Stimulated activated naive CD4-positive, alpha-beta T cell treated with Interleukin-2 at 50 U/mL for 16 hours (primary cell): ENCODE measurements at regions not wholly inside any gene's neighbourhood (a gene's known extent, or its start where the extent isn't known, plus 50 kb on each side); places are given as distances from the start of the nearest gene placed in this dataset.
"Not testable (repeated sequence)": the region's sequence is repeated elsewhere in the genome, so short reads cannot be mapped to it uniquely, and the experiment has no call there.

ENCODE experiments used
- DNase-seq: peaks from one replicate; lab custom pipeline; 2025; lab: John Stamatoyannopoulos, UW

- no peak for DNase-seq
Measured at GRCh38 chr2:220347626-220348025, 720.2 kb downstream of the SLC4A3 start.

DNA sequence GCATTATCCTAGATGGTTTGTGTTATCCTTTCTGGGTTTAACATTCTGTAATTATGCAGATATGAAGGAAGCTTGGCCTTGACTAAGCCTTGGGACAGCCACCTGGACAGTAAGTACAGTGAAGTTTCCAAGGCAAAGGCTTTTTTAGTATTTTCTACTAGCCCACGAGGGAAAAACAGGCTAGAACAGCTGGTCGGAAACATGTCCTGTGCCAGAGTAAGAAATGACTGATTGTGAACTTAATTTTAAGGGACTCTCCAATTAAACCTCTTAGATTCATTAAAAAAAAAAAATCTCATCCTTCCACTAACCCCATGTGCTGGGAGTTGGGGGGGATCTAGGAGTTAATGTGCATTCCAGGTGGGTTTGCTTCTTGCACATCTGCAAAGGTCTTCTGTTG, 720.8 kb downstream of the SLC4A3 start:
- no peak for DNase-seq

GRCh38 chr2:220353897-220354296, 726.5 kb downstream of the SLC4A3 start:
- DNase-seq, result no peak

- DNase-seq, result no peak
Measured at GRCh38 chr2:220356076-220356475, 728.6 kb downstream of the SLC4A3 start.

GRCh38 chr2:220365023-220365422, 737.6 kb downstream of the SLC4A3 start:
- no peak for DNase-seq

- DNase-seq, result no peak
Measured at GRCh38 chr2:220366765-220367164, 739.3 kb downstream of the SLC4A3 start.

- DNase-seq, result no peak
Measured at GRCh38 chr2:220370764-220371163, 743.3 kb downstream of the SLC4A3 start.

- DNase-seq, result no peak
Measured at GRCh38 chr2:220371211-220371610, 743.8 kb downstream of the SLC4A3 start.

- no peak for DNase-seq
Measured at GRCh38 chr2:220373878-220374277, 746.4 kb downstream of the SLC4A3 start.

DNA sequence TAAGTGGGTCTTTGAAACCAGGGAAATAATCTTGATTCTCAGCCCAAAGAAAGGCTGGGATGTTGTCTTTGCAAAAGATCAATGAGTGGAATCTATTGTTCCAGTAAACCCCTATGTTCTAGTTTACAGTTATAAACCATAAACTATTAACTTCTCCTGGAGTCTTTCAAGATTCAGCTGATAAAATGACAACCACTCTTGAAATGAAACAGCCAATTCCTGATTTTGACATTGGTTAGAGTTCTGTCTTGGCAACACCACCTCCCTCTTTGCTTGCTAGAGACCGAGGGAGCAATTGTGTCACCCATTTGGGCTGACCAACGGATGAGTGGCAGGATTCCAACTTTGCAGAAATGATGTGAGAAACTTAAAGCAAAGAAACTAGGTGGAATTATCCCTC, 746.9 kb downstream of the SLC4A3 start:
- DNase-seq, result no peak

DNA sequence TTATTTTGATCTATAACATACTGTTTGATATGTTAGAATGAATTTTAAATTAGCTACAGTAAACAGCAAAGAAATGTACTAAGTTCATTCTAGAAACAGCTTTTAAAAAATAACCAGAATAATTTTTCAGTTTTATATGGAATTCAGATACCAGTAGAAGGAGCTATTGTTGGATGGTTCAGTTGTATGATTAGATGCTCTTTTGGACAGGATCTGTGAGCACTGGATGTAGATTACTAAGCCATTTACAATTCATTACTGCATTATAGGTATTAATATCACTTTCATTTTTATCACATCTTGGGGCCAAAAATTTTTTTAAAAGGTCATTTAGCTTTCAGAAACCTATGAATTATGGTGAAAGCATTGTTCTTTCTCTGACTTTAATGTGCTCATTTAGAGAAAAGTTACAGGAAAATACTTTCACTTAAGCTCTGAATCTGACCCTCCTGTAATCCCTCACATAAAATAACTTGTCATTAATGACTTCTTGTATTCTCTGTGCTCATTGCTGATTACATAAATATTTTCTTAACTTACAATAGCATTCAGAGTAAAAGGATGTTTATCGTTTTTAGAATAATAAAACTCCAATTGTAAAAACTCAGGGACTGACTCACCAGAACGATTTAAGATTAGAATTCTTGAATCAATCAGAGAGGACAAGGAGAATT, 750.2 kb downstream of the SLC4A3 start:
- DNase-seq, result no peak

GRCh38 chr2:220387758-220388157, 760.3 kb downstream of the SLC4A3 start:
- not testable (repeated sequence) for DNase-seq

- DNase-seq, result no peak
Measured at GRCh38 chr2:220393711-220394110, 766.3 kb downstream of the SLC4A3 start.

DNA sequence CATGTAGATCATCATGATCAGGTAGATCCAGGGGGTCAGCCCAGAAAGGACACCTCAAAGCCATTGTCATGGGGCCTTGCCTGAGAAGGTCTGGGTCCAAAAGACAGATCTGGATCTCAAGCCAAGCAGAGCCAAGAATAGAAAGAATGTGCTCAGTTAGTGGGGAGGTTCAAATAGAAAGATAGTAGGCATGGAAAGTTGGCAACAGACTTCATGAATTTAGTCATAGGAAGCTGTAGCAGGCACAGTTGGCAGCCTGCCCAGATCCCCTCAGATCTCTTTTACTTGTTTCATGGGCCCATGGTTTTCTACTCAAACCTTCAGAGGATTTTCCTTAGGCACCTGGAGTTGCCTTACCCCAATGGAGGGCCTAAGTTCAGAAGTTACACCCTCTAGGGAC, 767.0 kb downstream of the SLC4A3 start:
- no peak for DNase-seq

- DNase-seq, result no peak
Measured at GRCh38 chr2:220396287-220396686, 768.9 kb downstream of the SLC4A3 start.

- DNase-seq, result no peak
Measured at GRCh38 chr2:220410296-220410695, 782.9 kb downstream of the SLC4A3 start.

DNA sequence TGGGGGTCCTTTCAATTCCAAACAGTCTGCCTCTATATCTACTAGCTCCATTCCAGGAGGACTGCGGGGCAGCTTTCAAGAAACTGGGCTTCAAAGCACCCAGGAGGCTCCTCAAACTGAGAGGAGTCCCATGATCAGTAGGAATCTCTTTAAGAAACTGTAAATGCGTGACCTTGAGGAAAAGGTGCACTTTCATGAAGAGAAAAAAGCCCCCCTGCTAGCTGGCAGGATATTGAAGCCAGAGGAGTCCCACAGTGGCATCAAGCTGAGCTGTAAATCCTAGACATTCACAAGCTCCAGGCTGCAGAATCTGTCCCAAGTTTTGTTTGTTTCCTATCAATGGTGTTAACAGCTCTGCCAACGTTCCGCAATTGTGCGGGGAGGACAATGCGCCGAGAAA, 790.1 kb downstream of the SLC4A3 start:
- DNase-seq, result no peak

- DNase-seq, result no peak
Measured at GRCh38 chr2:220419647-220420046, 792.2 kb downstream of the SLC4A3 start.

DNA sequence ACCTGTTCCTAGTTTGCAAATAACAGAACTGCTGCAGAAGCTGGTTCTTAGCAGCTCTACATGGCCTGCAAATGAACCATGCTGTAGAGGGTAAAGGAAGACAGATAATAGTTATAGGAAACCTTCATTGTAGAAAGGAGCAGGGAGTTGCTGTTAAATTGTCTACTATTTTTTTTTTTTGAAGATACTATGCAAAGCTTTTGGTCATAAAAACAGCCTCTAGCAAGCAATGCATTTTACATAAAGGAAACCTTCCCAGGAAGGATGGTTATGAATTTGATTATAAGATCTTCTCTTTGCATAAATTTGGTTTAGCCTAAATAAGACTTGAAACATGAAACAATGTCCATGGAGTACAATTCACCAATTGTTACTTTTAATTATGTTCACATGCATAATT, 793.4 kb downstream of the SLC4A3 start:
- no peak for DNase-seq

DNA sequence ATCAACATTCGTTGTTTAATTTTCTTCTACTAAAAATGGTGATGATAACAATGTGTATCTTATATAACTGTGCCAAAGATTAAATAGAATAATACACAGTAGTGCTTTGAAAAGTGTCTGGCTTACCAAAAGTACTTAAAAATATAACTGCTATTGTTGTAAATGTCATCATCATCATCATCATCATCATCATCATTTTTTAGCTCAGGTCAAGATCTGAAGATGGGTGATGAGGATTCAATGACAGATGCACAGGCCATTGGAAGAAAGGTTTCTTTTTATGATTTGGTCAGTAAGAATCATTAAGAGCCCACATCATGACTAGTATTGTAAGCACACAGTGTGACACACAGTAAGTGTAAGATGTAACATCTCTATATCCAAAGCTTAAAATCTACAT, 795.2 kb downstream of the SLC4A3 start:
- DNase-seq, result no peak

- no peak for DNase-seq
Measured at GRCh38 chr2:220424561-220424960, 797.1 kb downstream of the SLC4A3 start.

DNA sequence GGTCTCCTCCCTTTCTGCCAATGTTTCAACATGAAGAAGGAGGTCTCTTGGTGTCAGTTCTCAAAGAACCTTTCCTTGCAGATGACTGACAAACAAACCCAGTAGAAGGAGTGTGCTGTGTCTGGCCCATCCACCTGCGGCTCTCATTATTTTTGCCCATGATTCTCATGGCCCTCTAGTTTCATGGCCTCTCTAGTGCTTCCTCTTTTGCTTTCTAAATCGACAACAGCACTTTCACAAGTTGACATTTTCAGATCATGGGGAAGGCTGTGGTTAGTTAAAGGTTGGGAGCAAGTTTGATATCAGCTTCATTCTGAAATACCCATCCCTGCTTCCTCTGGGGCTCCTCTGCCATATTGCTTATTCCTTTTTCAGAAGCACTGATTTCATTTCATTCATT, 805.2 kb downstream of the SLC4A3 start:
- no peak for DNase-seq

DNA sequence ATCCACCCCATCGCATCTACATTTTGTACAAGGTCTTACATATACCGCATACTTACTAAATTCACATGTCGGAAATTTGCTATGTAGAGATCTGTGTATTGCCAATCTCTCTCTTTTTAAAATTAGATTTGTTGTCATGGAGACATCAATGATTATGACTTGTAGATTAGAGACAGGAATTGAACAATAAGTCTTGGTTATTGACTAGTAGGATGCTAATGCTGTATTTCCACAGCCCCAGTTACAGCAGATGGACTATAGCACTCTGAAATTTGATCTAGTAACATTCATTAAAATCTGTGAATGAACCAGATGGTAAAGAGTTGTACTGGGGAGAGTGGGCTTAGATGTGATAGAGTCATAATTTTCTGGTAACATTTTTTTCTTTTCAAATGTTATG, 805.7 kb downstream of the SLC4A3 start:
- DNase-seq, result no peak

DNA sequence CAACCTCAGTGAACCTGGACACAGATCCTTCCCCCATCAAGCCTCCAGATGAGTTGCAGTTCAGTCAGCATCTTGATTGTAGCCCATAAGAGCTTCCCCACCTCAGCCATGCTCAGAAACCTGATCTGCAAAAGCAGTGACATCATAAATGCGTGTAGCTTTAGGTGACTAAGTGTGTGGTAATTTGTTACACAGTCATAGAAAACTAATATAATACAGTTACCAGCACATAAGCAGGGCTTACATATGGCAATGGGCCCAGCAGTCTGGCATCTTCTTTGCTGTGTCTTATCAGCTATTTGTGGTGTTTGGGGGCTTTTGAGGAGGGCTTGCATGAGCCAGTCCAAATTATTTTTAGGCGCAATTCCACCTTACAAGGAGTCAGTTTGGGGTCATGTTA, 807.0 kb downstream of the SLC4A3 start:
- no peak for DNase-seq

DNA sequence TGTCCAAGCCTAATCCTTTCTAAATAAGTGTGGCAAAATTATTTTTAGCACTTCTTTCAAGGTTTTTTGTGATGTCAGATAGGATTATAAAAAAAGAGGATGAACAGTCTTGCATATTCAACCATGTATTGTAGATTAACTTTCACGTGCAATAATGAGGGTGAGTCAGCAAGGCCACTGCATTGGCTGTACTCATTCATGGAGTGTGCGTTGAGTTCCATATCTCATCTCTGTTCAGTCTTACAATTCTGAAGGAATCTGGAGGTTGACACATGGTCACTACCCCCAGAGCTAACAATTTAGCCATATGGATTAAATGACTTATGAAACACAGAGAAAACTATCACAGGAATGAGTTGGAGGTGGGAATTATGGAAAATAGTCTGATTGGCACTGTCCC, 810.5 kb downstream of the SLC4A3 start:
- no peak for DNase-seq
